ENCODE measurements at regions not wholly inside any gene's neighbourhood (a gene's known extent, or its start where the extent isn't known, plus 50 kb on each side); places are given as distances from the start of the nearest gene placed in this dataset.

GRCh38 chr2:158740621-158741020 lies 54.5 kb upstream of the DAPL1 start:
- Histone ChIP-seq H3K4me1 (ENCODE audit: control insufficient read depth, low read length) (no peaks in the 10 kb centered on the region), H3F3A (ENCODE audit: control insufficient read depth, insufficient read depth) (no peaks in the 10 kb centered on the region), H3K4me2 (ENCODE audit: low read length) (no peak overlapping the region), H3K27me3 (ENCODE audit: control insufficient read depth, low read length) (no peaks in the 10 kb centered on the region), H3K9me2 (replicated peaks; ENCODE audit: control insufficient read depth, low read length) (no peaks in the 10 kb centered on the region), H3K4me3 (ENCODE audit: low read length) (no peak overlapping the region), H4K20me1 (ENCODE audit: control insufficient read depth, insufficient read depth, low read depth, low read length) (no peaks in the 10 kb centered on the region), H3K36me3 (ENCODE audit: control insufficient read depth, low read length) (no peaks in the 10 kb centered on the region), H3K9me3 (ENCODE audit: control insufficient read depth, insufficient read depth, low read length) (no peaks in the 10 kb centered on the region), H3K27ac (ENCODE audit: low read depth, low read length) (no peak overlapping the region), H3K79me2 (ENCODE audit: control insufficient read depth, low read length) (no peaks in the 10 kb centered on the region)
- TF ChIP-seq CTCF (IDR thresholded peaks at IDR 0.05; ENCODE audit: low read depth, low read length, poor library complexity, severe bottlenecking) (no peak), EZH2phosphoT487 (IDR thresholded peaks at IDR 0.05; ENCODE audit: borderline replicate concordance, low read length) (no peak)

- TF ChIP-seq CTCF (IDR thresholded peaks at IDR 0.05; ENCODE audit: low read depth, low read length, poor library complexity, severe bottlenecking): no peak
- TF ChIP-seq EZH2phosphoT487 (IDR thresholded peaks at IDR 0.05; ENCODE audit: borderline replicate concordance, low read length): no peak
- H3K27ac ChIP-seq (ENCODE audit: low read depth, low read length): no peak overlapping the region
- no peaks in the 10 kb centered on the region for H4K20me1 ChIP-seq (ENCODE audit: control insufficient read depth, insufficient read depth, low read depth, low read length)
- H3K79me2 ChIP-seq (ENCODE audit: control insufficient read depth, low read length): no peaks in the 10 kb centered on the region
- no peaks in the 10 kb centered on the region for H3K4me1 ChIP-seq (ENCODE audit: control insufficient read depth, low read length)
- H3K9me3 ChIP-seq (ENCODE audit: control insufficient read depth, insufficient read depth, low read length): no peaks in the 10 kb centered on the region
- no peaks in the 10 kb centered on the region for H3K9me2 ChIP-seq (replicated peaks; ENCODE audit: control insufficient read depth, low read length)
- H3F3A ChIP-seq (ENCODE audit: control insufficient read depth, insufficient read depth): no peaks in the 10 kb centered on the region
- no peak overlapping the region for H3K4me2 ChIP-seq (ENCODE audit: low read length)
- H3K36me3 ChIP-seq (ENCODE audit: control insufficient read depth, low read length): no peaks in the 10 kb centered on the region
- H3K4me3 ChIP-seq (ENCODE audit: low read length): no peak overlapping the region
- H3K27me3 ChIP-seq (ENCODE audit: control insufficient read depth, low read length): no peaks in the 10 kb centered on the region; the same call in 1 of the 2 replicates
Observed at GRCh38 chr2:158741625-158742024, 53.5 kb upstream of the DAPL1 start.

GRCh38 chr2:158742536-158742935 lies 52.6 kb upstream of the DAPL1 start:
- H3K79me2 ChIP-seq (ENCODE audit: control insufficient read depth, low read length): no peaks in the 10 kb centered on the region
- H3K4me3 ChIP-seq (ENCODE audit: low read length): no peak overlapping the region
- H3K4me2 ChIP-seq (ENCODE audit: low read length): no peak overlapping the region
- H3K4me1 ChIP-seq (ENCODE audit: control insufficient read depth, low read length): no peaks in the 10 kb centered on the region
- peaks cover 3% of the 10 kb centered on the region; the same call in 1 of the 2 replicates for H3K27me3 ChIP-seq (ENCODE audit: control insufficient read depth, low read length)
- H3K27ac ChIP-seq (ENCODE audit: low read depth, low read length): no peak overlapping the region
- H3K9me2 ChIP-seq (replicated peaks; ENCODE audit: control insufficient read depth, low read length): no peaks in the 10 kb centered on the region
- no peaks in the 10 kb centered on the region for H3F3A ChIP-seq (ENCODE audit: control insufficient read depth, insufficient read depth)
- TF ChIP-seq CTCF (IDR thresholded peaks at IDR 0.05; ENCODE audit: low read depth, low read length, poor library complexity, severe bottlenecking): no peak
- TF ChIP-seq EZH2phosphoT487 (IDR thresholded peaks at IDR 0.05; ENCODE audit: borderline replicate concordance, low read length): no peak
- H3K9me3 ChIP-seq (ENCODE audit: control insufficient read depth, insufficient read depth, low read length): no peaks in the 10 kb centered on the region
- H4K20me1 ChIP-seq (ENCODE audit: control insufficient read depth, insufficient read depth, low read depth, low read length): no peaks in the 10 kb centered on the region
- no peaks in the 10 kb centered on the region for H3K36me3 ChIP-seq (ENCODE audit: control insufficient read depth, low read length)
